ENCODE measurements at regions not wholly inside any gene's neighbourhood (a gene's known extent, or its start where the extent isn't known, plus 50 kb on each side); places are given as distances from the start of the nearest gene placed in this dataset.
"Not testable (repeated sequence)": the region's sequence is repeated elsewhere in the genome, so short reads cannot be mapped to it uniquely, and the experiment has no call there.

DNA sequence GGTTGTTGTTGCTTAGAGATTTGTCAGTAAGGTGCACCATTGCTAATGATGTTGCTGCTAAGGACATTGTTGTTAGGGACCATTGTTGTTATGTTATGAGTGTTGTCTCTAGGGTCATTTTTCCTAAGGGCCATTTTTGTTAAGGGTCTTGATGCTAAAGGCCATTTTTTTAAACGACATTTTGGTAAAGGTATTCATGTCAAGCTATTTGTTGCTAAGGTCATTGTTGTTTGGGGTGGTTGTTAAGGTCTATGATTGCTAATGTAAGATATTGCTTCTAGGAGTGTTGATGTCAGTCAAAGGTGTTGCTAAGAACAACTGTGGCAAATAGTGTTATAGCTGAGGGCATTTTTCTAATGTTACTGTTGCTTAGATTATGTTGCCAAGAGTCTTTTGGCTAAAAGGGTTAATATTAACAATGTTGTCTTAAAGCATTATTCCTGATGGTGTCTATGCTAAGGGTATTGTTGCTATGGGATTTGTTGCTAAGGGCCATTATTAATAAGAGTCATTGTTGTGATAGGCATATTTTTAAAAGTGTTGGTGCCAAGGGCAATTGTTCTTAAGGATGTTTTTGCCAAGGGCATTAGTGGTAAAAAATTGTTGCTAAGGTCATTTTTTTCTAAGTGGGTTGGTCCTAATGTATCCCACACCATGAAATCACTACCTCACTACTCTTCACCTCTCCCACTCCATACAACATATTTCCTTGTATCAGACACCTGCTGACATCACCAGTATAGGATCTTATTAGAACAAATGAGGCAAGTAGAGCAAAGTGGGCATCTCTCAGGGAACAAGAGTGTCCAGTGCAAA lies 56.2 kb downstream of the SPATA31A6 start:
- not testable (repeated sequence) for DNase-seq (ENCODE audit: low spot score)

DNA sequence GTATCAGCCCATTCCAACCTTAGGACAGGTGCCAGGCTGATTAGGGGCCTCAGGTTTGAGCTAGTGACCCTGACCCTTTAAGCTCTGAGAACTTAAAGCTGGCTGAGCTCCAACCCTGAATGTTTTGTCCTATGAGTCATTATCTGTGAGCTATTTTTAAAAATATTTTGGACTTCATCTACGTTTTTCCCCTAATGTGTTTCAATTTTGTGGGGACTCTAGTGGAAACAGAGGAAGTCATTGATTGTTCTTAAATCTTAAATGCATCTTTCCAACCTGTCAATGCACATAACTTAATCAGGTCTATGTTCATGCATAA lies 56.8 kb downstream of the SPATA31A6 start:
- not testable (repeated sequence) for DNase-seq (ENCODE audit: low spot score)

DNA sequence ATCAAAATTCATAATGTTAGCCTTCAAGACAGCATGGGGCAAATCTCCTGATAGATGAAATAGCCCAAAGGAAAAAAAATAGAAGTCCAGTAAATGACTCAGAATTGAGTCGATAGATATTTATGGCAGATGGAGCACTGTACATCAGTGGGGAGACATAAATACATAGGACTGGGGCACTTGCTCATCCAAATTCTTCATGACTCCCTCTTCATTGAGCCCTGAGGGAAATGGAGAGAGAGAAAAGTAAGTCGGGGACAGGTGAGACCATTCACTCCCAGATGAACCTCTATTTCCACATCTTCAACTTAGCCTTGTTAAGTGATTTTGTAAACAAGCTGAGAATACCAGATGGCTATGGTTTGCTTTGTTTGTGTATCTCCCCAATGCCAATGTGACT lies 59.8 kb downstream of the SPATA31A6 start:
- DNase-seq (ENCODE audit: low spot score), result not testable (repeated sequence)

DNA sequence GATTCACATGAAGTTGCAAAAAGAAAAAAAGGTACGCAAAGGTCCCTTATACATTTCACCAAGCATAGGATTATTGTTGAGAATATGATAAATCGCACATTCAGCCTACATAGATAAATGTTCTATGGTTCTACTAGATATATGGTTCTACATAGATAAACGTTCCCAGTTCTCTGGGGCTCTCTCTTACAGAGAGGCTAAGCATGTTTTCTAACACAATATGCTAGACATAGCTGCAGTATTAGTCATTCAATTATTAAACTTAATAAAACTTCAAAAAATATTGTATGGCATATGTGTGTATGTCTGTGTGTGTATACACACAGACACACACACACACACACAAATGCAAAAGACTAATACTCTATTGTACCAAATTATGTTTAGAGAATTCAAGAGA lies 60.4 kb downstream of the SPATA31A6 start:
- DNase-seq (ENCODE audit: low spot score), result not testable (repeated sequence)

DNA sequence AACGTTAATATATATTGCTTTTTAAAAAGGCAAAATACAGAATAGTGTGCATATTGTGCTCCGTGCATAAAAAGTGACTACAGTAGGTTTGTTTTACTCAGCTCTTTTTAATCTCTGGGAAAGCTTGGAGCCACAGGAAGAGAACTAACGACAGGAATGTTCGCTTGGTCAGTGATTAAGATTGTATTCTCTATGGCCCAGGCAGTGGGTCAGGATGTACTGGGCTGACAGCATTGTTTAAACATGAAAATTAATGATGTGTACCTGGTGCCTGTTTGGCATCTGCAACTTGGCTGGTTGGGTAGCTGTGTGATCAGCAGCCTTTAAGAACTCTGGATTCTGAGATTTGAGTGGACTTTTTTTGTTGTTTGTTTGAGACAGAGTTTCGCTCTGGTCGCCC lies 85.3 kb downstream of the SPATA31A6 start:
- DNase-seq (ENCODE audit: low spot score), result not testable (repeated sequence)

DNA sequence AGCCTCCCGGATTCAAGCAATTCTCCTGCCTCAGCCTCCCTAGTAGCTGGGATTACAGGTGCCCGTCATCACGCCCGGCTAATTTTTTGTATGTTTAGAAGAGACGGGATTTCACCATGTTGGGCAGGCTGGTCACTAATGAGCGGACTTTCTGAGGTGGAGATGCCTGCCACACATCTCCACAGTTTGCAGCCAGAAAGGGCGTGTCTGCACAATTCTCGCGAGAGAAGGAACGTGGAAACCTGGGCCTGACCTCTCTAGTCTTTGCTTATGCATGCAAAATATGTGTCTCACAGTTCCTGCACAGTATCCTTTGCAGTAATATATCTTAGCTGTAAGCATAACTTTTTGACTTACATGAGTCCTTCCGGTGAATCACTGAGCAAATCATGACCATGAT lies 85.7 kb downstream of the SPATA31A6 start:
- DNase-seq (ENCODE audit: low spot score), result not testable (repeated sequence)

DNA sequence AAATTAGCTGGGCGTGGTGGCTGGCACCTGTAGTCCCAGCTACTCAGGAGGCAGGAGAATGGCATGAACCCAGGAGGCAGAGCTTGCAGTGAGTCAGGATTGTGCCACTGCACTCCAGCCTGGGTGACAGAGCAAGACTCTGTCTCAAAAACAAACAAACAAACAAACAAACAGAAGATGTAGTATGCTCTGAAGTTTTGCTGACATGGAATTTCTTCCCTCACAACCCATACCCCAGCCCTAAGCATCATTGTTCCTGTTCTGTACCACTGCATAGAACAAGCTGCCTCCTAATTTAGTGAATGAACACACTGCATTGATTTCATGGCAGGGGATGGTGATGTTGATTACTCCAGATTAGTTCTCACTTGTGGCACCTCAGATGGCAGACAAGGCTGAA lies 89.7 kb downstream of the SPATA31A6 start:
- not testable (repeated sequence) for DNase-seq (ENCODE audit: low spot score)

DNA sequence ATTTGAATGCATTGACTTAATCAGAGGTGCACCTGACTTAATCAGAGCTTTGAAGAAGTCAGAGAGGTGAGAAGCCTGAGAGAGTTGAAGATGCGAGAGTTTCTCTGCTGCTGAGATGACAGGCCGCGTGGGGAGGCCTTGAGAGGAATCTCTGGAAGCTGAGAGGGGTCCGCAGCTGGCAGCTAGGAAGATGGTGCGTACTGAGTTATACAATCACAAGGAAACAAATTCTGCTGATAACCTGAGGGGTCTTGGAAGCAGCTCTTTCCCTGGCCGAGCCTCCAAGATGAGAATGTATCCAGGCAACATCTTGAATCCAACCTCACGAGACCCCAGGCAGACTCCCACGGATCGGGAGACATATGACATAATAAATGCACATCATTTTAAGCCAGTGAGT lies 91.7 kb downstream of the SPATA31A6 start:
- DNase-seq (ENCODE audit: low spot score), result no peak

DNA sequence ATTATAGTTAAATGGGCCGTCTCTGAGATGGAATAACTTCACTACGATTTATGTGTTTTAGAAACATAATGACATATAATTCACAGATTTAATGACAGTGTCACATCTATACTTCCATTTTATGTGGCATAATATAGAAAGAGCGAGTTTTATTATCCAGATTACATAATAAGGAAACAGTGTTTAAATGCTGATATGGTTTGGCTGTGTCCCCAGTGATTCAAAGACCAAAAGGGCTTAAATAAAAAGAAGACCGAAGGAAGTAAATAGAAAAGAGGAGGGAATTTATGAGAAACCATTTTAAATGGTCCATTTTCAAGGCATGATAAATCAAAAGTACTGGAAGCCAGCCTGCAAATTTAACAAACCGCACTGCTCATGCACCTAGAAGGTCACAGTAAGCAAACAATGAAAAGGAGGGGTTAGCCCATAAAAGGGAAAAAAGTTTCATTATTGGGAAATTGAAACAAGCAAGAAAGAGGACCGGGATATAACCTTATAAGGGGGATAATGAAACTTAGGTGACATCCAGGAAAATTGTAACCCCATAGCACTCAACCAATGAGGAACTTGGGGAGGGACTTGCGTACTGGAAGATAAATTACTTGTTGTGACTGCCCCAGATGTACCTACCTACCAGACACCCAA lies 99.2 kb downstream of the SPATA31A6 start:
- not testable (repeated sequence) for DNase-seq (ENCODE audit: low spot score)

DNA sequence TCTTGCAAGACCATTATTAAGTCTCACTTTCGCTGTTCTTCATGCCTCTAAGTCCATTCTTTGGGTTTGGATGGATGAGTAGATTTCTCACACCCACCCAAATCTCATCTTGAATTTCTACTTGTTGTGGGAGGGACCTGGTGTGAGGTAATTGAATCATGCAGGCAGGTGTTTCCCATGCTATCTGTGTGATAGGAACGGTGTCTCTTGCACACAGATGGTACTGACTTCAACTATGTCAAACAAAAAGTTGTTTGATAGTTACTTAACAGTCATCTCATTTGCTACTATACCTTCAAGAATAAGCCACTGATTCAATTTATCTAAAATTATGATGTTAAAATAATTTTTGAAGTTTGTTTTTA lies 99.7 kb downstream of the SPATA31A6 start:
- DNase-seq (ENCODE audit: low spot score), result not testable (repeated sequence)

DNA sequence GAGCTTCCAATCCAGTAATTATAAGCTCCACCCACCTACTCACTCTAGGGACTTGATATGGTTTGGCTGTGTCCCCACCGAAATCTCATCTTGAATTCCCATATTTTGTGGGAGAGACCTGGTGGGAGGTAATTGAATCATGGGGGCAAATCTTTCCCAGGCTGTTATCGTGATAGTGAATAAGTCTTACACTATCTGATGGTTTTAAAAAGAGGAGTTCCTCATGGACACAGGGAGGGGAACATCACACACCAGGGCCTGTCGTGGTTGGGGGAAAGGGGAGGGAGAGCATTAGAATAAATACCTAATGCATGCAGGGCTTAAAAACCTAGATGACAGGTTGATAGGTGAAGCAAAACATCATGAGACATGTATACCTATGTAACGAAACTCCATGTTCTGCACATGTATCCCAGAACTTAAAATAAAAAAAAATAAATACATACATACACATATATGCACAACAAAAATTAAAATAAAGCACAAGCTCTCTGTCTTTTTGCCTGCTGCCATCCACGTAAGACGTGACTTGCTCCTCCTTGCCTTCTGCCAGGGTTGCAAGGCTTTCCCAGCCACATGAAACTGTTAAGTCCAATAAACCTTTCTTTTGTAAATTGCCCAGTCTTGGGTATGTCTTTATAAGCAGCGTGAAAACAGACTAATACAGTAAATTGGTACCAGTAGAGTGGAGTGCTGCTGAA lies 102.8 kb downstream of the SPATA31A6 start:
- DNase-seq (ENCODE audit: low spot score), result not testable (repeated sequence)

DNA sequence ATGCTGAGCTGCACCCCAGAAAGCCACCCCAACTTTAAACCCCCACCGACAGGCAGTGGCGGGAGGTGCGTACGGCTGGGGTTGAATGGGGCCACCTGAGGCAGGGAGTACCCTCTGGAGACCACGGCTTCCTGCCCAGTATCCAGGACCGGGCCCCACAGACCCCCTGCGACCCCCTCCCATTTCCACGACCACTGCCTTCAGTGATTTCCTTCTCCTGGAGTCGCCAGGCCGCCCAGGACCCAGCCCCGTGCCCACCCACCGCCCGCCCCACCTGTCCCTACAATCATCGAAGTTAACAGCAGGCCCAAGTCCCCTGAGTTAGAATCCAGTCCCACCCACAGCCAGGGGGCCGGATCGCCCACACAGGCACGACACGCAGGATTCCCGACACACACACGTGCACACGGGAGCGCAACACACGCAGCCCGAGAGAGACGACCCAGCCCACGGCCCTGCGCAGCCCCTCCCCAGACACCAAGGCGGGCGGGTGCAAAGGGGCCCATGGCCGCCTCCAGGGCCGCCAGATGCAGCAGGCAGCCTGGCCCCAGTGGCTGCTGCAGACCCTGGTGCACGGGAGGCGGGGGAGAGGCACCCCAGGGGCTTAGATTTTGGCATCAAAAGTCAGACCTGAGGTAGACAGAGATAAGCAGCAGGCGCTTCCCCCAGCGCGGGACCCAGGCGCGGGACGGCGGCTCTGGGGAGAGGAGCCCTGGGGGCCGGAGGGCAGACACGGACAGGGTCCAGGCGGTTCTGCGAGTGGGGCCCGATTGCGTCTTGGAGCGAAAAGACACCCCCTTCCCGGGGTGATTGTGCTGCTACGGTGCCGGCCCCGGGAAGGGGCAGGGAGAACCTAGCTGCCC lies 104.8 kb downstream of the SPATA31A6 start:
- not testable (repeated sequence) for DNase-seq (ENCODE audit: low spot score)

DNA sequence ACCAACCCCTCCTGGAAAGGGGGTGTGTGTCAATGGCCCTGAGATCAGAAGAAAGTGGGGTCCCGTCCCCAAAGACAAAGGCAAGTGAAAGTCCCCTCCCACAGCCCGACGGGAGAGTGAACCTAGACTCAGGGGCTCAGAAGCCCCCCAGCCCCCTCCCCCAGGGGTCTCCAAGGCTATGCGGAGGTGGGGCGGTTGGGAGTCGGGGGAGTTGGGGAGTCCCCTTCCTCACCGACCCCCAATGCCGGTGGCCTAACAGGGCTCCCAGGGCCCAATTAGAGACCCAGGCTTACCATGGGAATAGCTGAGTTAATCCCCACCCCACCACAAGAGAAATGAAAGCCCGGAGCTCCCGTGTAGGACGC lies 105.4 kb downstream of the SPATA31A6 start:
- DNase-seq (ENCODE audit: low spot score), result not testable (repeated sequence)

DNA sequence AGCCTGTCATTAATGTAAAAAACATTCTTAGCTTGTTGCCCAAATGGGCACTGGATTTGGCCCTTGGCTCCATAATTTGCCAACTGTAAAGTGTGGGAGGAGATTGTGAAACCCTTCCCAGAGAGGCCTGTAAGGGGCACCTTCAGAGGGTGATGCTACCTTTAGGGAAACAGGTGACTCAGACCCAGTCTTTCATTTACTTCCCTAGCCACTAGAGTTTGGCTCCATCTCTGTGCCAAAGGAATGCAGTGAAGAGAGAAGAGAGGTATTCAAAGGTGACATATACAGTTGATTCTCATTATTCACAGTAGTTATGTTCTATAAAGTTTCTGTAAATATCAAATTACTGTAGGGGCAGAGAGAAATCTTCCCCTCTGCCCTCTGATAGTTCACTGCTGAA lies 116.7 kb downstream of the SPATA31A6 start:
- not testable (repeated sequence) for DNase-seq (ENCODE audit: low spot score)

DNA sequence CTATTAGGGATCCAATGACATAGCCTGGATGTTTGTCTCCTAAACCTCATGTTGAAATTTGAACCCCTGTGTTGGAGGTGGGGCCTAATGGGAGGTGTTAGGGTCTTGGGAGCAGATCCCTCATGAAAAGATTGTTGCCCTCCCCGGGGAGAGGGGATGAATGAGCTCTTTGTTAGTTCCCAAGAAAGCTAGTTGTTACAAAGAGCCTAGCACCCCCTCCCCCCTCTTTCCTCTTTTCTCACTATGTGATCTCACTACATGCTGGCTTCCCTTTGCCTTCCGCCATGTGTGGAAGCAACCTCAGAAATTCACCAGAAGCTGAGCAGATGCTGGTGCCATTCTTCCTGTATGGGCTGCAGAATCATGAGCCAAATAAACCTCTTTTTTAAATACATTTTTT lies 123.2 kb downstream of the SPATA31A6 start:
- DNase-seq (ENCODE audit: low spot score), result not testable (repeated sequence)

DNA sequence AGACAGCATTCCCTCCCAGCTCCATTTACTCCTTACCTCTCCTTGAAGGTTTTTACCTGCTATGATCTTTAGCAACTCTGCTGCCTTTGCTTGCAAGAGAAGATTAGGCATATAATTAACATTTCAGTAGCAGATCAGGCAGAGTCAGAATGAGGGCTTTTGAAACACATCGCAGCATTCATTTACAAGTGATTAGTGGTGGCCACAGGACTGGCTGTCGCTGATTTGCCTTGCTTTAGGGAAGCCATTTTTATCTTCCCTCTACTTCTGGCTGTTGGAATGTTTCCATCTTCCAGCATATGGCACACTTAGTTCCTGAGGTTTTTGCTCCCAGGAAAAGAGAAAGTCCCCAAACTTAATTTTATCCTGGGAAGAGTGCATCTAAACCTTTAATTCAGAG lies 124.0 kb downstream of the SPATA31A6 start:
- not testable (repeated sequence) for DNase-seq (ENCODE audit: low spot score)

DNA sequence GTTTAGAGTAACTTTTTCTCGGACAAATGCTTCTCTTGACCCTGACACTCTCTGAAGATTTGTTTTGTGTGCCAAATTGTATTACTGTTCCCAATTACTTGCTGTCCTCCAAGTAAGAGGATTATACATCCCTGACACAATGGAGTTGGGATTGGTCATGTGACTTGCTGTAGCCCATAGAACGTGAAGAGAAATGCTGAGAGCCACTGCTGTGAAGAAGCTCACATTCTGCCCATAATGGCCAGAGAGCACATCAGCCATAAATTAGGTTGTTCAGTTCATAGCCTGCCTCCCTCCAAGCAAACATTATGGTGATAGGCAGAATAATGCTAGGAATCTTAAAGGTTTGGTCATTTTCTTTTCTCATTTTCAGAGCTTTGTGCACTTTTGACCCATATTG lies 127.5 kb downstream of the SPATA31A6 start:
- not testable (repeated sequence) for DNase-seq (ENCODE audit: low spot score)

DNA sequence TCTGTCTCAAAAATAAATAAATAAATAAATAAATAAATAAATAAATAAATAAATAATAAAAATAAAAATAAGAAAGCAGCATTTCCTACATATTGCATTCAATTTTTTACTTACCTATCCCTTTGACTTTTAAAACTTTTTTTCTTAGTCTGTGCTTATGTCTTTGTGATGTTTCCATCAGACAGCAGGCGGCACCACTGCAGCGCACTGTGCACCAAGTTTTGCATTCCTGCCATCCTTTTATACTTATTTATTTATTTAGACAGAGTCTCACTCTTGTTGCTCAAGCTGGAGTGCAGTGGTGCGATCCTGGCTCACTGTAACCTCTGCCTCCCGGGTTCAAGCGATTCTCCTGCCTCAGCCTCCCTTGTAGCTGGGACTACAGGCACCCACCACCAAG lies 132.6 kb downstream of the SPATA31A6 start:
- DNase-seq (ENCODE audit: low spot score), result not testable (repeated sequence)

DNA sequence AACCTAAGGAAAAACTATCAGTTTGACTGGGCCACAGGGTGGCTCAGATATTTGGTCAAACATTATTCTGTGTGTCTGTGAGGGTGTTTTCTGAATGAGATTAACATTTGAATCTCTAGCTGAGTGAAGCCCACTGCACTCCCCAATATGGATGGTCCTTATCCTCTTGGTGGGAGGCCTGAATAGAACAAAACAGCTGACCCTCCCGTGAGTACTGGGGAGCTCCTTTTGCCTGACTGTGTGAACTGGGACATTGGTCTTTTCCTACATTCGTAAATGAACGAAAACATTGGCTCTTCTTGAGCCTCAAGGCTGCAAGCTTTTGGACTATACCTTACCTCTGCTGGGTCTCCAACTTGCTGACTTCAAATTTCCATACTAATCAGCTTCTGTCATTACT lies 134.2 kb downstream of the SPATA31A6 start:
- not testable (repeated sequence) for DNase-seq (ENCODE audit: low spot score)

DNA sequence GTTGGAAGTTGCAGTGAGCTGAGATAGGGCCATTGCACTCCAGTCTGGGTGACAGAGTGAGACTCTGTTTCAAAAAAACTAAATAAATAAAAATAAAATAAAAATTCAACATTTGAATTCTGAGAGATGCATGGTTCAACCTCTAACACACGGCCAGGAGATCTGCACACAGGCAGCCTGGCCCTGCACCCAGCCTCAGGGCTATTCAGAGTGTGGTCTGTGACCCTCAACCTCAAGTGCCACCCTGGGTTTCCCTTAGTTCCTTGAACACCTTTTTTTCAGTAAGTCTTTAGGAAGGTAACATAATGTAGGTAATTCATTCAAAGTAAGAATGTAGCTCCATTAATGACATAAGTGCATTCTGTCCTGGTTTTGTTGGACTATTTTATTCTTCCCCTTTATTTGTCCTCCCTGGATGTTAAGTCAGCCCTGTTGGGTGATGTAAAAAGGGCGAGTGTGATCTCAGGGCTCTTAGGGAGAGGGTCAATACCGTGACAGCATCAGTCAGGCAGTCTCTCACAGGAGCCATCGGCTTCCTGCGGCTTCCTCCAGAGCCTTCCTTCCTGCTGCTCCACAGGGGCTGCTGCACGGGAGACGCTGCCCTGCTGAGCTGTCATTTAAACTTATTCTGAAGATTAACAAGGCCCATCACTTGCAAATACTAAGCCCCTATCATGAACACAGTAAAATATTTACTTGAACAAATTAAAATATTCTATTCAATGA lies 139.8 kb downstream of the SPATA31A6 start:
- DNase-seq (ENCODE audit: low spot score), result not testable (repeated sequence)

DNA sequence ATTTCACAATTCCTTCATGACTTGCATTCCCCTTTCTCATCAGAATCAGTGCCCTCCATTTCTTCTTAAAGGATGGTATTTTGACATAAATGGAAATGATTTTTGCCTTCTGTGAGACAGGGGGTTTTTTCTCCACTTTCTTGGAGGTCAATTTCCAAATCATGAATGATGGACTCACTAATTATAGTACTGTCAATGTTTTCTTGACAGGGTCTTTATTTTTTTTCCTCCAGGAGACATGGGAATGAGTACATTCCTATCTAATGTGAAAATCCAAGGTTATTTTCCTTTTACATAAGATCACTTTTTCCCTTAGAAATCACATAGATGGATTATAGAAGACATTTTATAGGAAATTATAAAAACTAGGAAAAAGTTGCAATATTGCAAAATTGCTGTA lies 141.7 kb downstream of the SPATA31A6 start:
- DNase-seq (ENCODE audit: low spot score), result not testable (repeated sequence)
